Osteocyte (in vitro differentiated cells): ENCODE measurements at regions not wholly inside any gene's neighbourhood (a gene's known extent, or its start where the extent isn't known, plus 50 kb on each side); places are given as distances from the start of the nearest gene placed in this dataset.

Source experiments
- DNase-seq: peaks from one replicate; pipeline ENCODE4 v3.0.0; 2021; ENCODE audit warnings: mixed read lengths; ENCODE audit not compliant: unreplicated experiment; ENCODE audit errors: extremely low spot score
- H3K27ac Mint-ChIP-seq: one replicate; pipeline ENCODE4 v1.8.0; 2021; ENCODE audit warnings: mild to moderate bottlenecking, mixed read lengths; ENCODE audit not compliant: unreplicated experiment
- H3K27me3 Mint-ChIP-seq: one replicate; pipeline ENCODE4 v1.8.0; 2021; ENCODE audit warnings: mixed read lengths; ENCODE audit not compliant: unreplicated experiment
- H3K36me3 Mint-ChIP-seq: one replicate; pipeline ENCODE4 v1.8.0; 2021; ENCODE audit warnings: mixed read lengths; ENCODE audit not compliant: unreplicated experiment
- H3K4me1 Mint-ChIP-seq: one replicate; pipeline ENCODE4 v1.8.0; 2021; ENCODE audit warnings: mixed read lengths; ENCODE audit not compliant: unreplicated experiment
- H3K4me3 Mint-ChIP-seq: one replicate; pipeline ENCODE4 v1.8.0; 2021; ENCODE audit warnings: mild to moderate bottlenecking, moderate library complexity, mixed read lengths; ENCODE audit not compliant: unreplicated experiment
- H3K9me3 Mint-ChIP-seq: one replicate; pipeline ENCODE4 v1.8.0; 2021; ENCODE audit warnings: mixed read lengths; ENCODE audit not compliant: unreplicated experiment
- CTCF ChIP-seq: fragments of 200-600 bp; sonication (generic); IDR thresholded peaks from 2 replicates; pipeline ENCODE4 v1.5.0; 2021; ENCODE audit warnings: antibody characterized with exemption, mild to moderate bottlenecking, moderate library complexity

GRCh38 chr5:58365791-58366190, 94.1 kb downstream of the PLK2 start:
- DNase-seq = no peak
- H3K9me3 Mint-ChIP-seq = no peaks in the 10 kb centered on the region
- no peaks in the 10 kb centered on the region for H3K36me3 Mint-ChIP-seq
- H3K27me3 Mint-ChIP-seq = no peaks in the 10 kb centered on the region
- no peak for TF ChIP-seq CTCF
- no peaks in the 10 kb centered on the region for H3K4me1 Mint-ChIP-seq
- H3K4me3 Mint-ChIP-seq = no peak overlapping the region
- no peak overlapping the region for H3K27ac Mint-ChIP-seq

DNA sequence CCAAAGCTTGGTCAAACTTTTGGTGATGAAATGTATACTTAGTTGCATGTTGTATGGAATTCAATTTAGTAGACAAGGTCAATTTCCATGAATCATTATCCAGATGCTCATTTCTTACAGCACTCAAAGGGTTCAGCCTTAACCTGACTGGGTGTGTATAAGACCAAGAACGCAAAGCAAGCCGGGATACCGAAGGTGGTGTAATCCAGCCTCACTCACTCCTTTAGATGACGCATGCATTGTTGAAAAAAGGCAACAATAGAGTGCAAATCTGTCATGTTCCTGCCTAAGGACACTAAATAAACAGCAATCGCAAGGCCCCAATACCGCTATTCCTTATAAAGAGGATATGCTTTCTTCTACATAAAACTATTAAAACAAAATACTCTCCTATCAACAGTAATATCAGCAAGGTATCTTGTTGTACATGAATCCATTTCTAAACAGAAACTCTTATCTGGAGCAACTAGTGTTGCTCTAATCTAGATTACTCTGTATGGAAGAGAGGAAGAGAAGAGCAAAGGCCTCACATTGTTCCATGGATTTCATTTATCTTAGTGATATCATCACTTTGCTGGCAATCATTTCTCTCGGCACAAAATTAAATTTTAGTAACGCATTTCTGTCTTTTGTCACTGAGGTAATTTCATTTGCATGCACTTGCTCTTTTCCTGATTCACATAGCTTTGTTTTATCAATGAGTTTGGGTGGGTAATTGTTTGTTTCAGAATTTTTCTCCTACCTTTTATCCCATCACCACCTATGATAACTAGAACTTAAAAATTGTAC, 96.2 kb downstream of the PLK2 start:
- no peak for TF ChIP-seq CTCF
- H3K27me3 Mint-ChIP-seq = peaks cover 2% of the 10 kb centered on the region
- no peak overlapping the region for H3K4me3 Mint-ChIP-seq
- H3K4me1 Mint-ChIP-seq = peaks cover 7% of the 10 kb centered on the region
- H3K36me3 Mint-ChIP-seq = no peaks in the 10 kb centered on the region
- H3K27ac Mint-ChIP-seq = no peak overlapping the region
- DNase-seq = no peak
- no peaks in the 10 kb centered on the region for H3K9me3 Mint-ChIP-seq

- H3K4me3 Mint-ChIP-seq = no peak overlapping the region
- TF ChIP-seq CTCF = no peak
- no peak overlapping the region for H3K27ac Mint-ChIP-seq
- H3K36me3 Mint-ChIP-seq = no peaks in the 10 kb centered on the region
- DNase-seq = no peak
- H3K9me3 Mint-ChIP-seq = no peaks in the 10 kb centered on the region
- H3K27me3 Mint-ChIP-seq = peaks cover 2% of the 10 kb centered on the region
- H3K4me1 Mint-ChIP-seq = peaks cover 16% of the 10 kb centered on the region
These were observed 97.8 kb downstream of the PLK2 start for GRCh38 chr5:58362135-58362534.

- no peak for TF ChIP-seq CTCF
- H3K27me3 Mint-ChIP-seq = peaks cover 2% of the 10 kb centered on the region
- H3K4me3 Mint-ChIP-seq = no peak overlapping the region
- H3K9me3 Mint-ChIP-seq = no peaks in the 10 kb centered on the region
- no peaks in the 10 kb centered on the region for H3K36me3 Mint-ChIP-seq
- peaks cover 16% of the 10 kb centered on the region for H3K4me1 Mint-ChIP-seq
- no peak for DNase-seq
- H3K27ac Mint-ChIP-seq = no peak overlapping the region
These were observed 99.1 kb downstream of the PLK2 start for GRCh38 chr5:58360794-58361193.

DNA sequence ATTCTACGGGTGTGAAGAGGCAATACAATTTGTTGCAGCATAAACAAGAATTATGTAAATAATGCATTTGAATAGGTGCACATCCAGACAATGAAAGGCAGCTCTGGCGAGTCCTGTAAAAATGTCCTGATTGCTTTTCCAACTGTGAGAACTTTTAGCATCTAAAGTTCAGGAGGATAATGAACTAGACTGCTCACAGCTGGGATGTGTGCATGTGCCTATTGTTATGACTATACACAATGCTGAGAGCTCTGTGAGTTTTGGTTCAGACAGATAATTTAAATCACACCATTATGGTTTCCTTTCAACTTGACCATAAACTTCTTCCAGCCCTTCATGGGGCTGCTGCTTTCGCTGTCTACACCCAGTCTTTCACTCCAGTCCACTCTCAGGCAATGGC, 99.9 kb downstream of the PLK2 start:
- TF ChIP-seq CTCF = no peak
- no peaks in the 10 kb centered on the region for H3K36me3 Mint-ChIP-seq
- H3K4me3 Mint-ChIP-seq = no peak overlapping the region
- H3K4me1 Mint-ChIP-seq = peaks cover 16% of the 10 kb centered on the region
- no peak overlapping the region for H3K27ac Mint-ChIP-seq
- no peaks in the 10 kb centered on the region for H3K9me3 Mint-ChIP-seq
- H3K27me3 Mint-ChIP-seq = peaks cover 2% of the 10 kb centered on the region
- no peak for DNase-seq
